Left renal pelvis (tissue), 4 donors: ENCODE measurements at regions not wholly inside any gene's neighbourhood (a gene's known extent, or its start where the extent isn't known, plus 50 kb on each side); places are given as distances from the start of the nearest gene placed in this dataset.

Source experiments
- DNase-seq, 4 donors: peaks; one replicate each; pipeline ENCODE4 v3.0.0-alpha.2; 2013; ENCODE audit warnings: low read depth in 4 of 4, low spot score in 3 of 4

- DNase-seq, result no peak
Observed at GRCh38 chrX:21056622-21057021, 317.6 kb upstream of the CNKSR2 start.

DNA sequence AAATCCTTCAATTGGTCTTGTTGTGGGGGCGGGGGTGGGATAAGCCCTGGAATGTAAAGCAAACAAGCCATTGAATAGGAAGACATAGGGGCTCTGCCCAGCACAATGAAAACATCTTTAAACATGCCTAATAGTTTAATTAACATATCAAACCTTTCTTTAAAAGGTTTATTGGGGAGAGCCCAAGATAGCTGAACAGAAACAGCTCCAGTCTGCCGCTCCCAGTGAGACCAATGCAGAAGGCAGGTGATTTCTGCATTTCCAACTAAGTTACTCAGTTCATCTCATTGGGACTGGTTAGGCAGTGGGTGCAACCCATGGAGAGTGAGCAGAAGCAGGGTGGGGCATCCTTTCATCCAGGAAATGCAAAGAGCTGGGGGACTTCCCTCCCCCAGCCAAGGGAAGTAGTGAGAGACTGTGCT, 327.2 kb upstream of the CNKSR2 start:
- no peak for DNase-seq

DNA sequence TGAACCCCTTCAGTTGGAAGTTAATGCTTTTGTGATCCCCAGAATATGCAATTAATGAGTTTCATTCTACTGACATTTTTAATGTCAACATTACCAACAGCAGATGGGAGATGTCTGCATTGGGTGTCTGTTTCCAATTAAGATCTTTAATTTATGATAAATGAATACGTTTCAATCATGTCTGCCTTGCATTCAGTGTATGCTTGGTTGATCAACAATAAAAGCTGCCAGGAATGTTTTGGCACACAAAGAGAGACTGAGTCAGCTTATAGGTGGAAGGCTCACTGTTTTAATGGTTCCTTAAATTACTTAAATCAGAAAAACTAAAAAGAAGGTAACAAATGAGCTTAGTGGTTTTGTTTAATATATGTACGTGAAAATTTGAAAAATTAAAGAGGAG, 359.9 kb upstream of the CNKSR2 start:
- no peak for DNase-seq

- DNase-seq, result no peak
Observed at GRCh38 chrX:21004835-21005234, 369.4 kb upstream of the CNKSR2 start.

GRCh38 chrX:20995829-20996228, 378.4 kb upstream of the CNKSR2 start:
- DNase-seq, result no peak

GRCh38 chrX:20989361-20989760, 384.9 kb upstream of the CNKSR2 start:
- DNase-seq, result no peak

DNA sequence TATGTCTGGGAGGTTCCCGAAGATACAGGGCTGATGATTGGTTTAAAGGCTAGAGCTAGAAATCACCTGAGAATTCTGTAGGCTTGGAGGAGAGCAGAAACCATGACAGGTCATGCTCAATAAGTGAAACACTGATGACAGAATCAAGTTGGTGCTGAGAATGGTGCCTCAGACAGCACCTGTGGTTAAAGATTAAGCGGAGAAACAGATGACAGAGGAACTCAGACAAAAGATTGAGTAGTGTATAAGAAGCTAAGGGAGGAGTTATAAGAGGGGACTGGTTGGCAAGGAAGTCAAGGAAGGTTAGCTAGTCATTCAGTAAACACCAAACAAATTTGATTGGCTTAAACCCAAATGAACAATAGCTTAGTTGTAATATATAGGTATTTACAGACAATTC, 385.4 kb upstream of the CNKSR2 start:
- DNase-seq, result no peak

DNA sequence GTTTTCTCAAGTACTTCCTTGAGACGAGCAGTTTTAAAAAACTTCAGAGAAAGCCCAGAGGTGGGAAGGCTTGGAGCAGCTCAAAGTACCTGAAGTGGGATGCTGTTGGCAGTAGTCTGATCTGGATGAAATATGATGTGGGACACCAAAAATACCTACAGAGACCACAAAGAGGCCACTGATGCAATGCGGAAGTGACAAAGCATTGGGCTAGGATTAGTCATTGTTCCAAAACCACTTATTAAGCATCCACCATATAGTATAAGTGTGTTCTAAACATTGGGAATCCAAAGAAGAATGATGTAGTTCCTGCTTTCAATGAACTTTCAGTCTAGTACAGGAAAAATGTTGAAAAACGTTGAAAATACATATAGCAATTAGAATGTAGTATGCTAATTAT, 386.1 kb upstream of the CNKSR2 start:
- no peak for DNase-seq

- DNase-seq, result no peak
Observed at GRCh38 chrX:20980426-20980825, 393.8 kb upstream of the CNKSR2 start.

- no peak for DNase-seq
Observed at GRCh38 chrX:20974326-20974725, 399.9 kb upstream of the CNKSR2 start.

GRCh38 chrX:20973038-20973437, 401.2 kb upstream of the CNKSR2 start:
- DNase-seq, result no peak

- DNase-seq, result no peak
Observed at GRCh38 chrX:20971250-20971649, 403.0 kb upstream of the CNKSR2 start.

GRCh38 chrX:20969565-20969964, 404.7 kb upstream of the CNKSR2 start:
- DNase-seq, result no peak

- DNase-seq, result no peak
Observed at GRCh38 chrX:20968996-20969395, 405.2 kb upstream of the CNKSR2 start.

GRCh38 chrX:20967725-20968124, 406.5 kb upstream of the CNKSR2 start:
- DNase-seq, result no peak

DNA sequence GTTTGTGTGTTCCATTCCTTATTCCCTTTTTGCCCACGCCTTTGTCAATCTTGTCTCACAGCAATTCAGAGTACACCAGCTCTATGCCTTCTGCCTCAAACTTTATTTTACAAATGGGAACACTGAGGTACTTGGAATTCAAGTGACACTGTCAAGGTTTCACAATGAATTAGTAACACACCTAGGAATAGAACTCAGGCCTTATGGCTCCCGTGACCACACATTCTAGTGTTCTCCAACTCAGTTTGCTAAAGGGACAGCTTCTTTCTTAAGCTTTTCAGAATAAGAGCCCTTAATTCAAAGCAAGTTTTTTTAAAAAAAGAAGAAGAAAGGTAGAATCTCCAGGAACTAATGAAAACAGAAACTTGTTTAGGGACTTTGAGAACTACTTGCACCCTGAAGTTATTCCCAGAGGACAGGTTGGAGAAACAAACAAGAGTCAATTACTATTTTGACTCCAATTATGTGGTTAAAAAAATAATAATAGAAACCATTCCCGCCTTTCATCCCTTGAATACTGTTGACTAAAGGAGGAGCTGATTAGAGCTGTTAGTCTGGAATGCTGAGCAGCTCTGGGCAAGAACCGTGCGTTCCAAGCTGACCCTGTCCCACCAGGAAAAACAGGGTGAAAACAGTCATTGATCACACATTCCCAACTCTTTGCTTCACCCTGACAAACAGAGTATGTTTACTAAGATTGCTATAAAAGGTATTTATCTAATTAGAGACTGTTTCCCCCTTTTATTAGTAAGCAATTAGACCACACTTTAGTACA, 408.8 kb upstream of the CNKSR2 start:
- DNase-seq, result no peak

- DNase-seq, result no peak
Observed at GRCh38 chrX:20954014-20954413, 420.2 kb upstream of the CNKSR2 start.

- no peak for DNase-seq
Observed at GRCh38 chrX:20952180-20952579, 422.0 kb upstream of the CNKSR2 start.

DNA sequence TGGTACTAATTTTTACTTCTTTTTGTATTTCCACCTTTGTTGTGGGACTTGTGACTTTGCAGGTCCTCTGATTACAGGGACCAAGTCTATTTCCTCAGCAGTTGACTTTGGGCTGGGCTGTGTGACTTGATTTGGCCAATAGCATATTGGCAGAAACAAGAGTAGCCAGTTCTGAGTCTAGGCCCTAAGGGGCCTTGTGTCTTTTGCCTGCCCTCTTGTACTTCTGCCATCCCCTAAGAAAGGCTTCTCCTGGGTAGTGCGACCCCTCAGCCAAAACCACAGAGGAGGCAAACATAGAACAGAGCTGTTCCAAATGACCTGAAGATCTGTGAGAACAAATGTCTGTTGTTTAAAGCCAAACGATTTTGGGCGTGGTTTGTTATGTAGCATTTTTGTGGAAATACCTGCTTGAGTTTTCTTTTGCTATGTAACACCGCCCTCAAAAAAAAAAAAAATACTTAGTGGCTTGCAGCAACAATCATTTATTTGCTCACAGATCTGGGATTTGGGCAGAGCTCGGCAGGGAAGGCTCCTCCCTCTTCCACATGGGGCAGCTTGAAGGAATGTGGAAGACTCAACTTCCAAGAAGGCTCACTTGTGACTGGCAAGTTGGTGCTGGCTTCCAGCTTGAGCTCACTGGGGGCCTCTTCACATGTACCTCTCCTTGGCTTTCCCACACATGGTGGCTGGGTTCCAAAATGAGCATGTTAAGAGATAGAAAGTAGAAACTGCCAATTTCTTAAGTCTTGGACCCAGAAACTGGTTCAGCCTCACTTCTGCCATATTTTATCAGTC, 423.0 kb upstream of the CNKSR2 start:
- DNase-seq, result no peak

DNA sequence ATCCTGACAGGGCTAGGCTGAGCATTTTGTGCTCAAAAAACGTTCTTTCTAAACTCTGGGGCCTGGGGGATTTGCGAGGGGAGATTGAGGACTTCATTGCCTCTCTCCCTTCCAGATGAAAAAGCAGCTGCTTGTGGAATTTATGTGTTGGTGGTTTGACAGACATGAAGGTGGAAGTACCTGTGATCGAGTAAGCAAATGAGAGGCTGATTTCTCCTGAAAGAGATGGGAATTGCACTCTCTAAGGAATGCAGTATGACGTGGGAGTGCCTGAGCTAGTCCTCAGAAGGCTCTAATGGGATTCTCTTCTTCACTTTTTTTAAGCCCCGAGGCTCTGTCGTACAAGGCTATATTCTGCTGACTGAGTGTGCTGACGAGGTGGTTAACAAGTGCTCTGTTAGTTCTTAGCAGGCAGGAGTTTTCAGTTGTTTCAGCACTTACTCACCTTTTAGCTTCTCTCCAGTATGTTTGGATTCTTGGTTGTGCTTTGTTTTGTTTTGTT, 426.8 kb upstream of the CNKSR2 start:
- no peak for DNase-seq

GRCh38 chrX:20913760-20914159, 460.5 kb upstream of the CNKSR2 start:
- peak in 2 of 4 donors; percentile 0 to 7 for DNase-seq

- DNase-seq, result no peak
Observed at GRCh38 chrX:20906571-20906970, 467.6 kb upstream of the CNKSR2 start.
